Body of pancreas (tissue), 4 donors: ENCODE measurements at regions not wholly inside any gene's neighbourhood (a gene's known extent, or its start where the extent isn't known, plus 50 kb on each side); places are given as distances from the start of the nearest gene placed in this dataset.

ENCODE experiments used
- POLR2A ChIP-seq, 3 donors: fragments of 450-650 bp; IDR thresholded peaks; one replicate each; pipeline ENCODE4 v1.6.1; 2016; ENCODE audit warnings: antibody characterized with exemption in 3 of 3, mild to moderate bottlenecking in 2 of 3
- TF ChIP-seq, protein P1 (sequence below), 7 experiments: fragments of 450-650 bp in 4 of 7; fragments of 200-600 bp in 3 of 7; sonication (generic) in 3 of 7; IDR thresholded peaks; one replicate each; pipeline ENCODE4 v1.5.1; 2016 to 2019; ENCODE audit warnings: antibody characterized with exemption in 7 of 7

GRCh38 chr7:24082826-24083225, 201.2 kb upstream of the NPY start:
- no peak for TF ChIP-seq POLR2A (IDR thresholded peaks at IDR 0.05)
- TF ChIP-seq, protein P1, sequence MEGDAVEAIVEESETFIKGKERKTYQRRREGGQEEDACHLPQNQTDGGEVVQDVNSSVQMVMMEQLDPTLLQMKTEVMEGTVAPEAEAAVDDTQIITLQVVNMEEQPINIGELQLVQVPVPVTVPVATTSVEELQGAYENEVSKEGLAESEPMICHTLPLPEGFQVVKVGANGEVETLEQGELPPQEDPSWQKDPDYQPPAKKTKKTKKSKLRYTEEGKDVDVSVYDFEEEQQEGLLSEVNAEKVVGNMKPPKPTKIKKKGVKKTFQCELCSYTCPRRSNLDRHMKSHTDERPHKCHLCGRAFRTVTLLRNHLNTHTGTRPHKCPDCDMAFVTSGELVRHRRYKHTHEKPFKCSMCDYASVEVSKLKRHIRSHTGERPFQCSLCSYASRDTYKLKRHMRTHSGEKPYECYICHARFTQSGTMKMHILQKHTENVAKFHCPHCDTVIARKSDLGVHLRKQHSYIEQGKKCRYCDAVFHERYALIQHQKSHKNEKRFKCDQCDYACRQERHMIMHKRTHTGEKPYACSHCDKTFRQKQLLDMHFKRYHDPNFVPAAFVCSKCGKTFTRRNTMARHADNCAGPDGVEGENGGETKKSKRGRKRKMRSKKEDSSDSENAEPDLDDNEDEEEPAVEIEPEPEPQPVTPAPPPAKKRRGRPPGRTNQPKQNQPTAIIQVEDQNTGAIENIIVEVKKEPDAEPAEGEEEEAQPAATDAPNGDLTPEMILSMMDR (IDR thresholded peaks at IDR 0.05): no peak
